NCI-H446 treated with DMSO at 0.1 percent for 48 hours (cell line): ENCODE measurements at regions not wholly inside any gene's neighbourhood (a gene's known extent, or its start where the extent isn't known, plus 50 kb on each side); places are given as distances from the start of the nearest gene placed in this dataset.

Source experiments
- DNase-seq: peaks from one replicate; lab custom pipeline; 2025; lab: John Stamatoyannopoulos, UW

DNA sequence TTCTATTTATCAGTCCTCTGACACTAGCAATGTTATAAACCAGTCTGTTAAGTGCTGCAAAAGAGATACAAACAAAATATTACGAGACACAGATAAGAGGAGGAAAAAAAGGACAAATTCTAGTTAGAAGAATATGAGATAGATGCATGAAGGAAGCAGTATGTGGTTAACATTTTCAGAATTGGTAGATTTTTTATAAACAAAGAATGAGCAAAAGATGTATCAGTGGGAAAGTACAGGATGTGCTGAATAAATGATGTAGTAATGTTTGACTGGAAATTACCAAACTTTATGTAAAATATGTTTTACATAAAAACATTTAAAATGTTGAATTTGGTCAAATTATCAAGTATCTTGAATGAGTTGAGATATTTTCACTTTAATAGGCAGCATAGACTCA is 574.2 kb downstream of the NUF2 start:
- no peak for DNase-seq

DNA sequence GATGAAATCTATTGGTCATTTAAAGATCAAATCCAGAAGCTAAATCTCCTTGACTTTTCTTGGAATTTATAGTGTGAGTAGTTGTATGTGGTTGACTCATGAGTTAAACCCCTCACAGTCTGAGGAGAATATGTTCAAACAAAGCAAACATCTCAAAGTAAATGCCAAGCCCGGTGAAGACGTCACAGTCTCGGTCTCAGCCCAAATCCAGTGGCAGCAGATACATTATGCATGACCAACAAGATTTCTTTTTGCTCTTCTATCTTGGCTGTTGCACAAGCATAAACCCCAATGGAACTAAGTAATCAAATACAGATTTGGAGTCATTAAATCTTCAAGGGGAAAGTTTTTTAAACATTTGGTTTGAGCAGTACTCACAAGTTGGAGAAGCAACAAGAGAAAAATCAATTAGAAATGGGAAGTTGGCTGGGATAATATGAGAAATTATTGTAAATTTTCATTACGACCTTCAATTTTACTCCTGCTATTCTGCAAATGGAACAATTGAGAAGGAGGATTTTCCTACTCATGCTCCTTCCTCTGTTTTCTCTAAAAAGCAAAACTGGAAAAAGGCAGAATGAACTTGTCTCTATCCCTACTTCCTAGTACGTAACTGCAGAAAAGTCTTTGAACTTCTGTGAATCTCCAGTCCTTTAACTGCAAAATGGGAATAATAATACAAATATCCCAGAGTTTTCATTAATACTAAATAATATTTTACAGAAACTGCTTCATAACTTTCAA is 575.8 kb downstream of the NUF2 start:
- DNase-seq = no peak

DNA sequence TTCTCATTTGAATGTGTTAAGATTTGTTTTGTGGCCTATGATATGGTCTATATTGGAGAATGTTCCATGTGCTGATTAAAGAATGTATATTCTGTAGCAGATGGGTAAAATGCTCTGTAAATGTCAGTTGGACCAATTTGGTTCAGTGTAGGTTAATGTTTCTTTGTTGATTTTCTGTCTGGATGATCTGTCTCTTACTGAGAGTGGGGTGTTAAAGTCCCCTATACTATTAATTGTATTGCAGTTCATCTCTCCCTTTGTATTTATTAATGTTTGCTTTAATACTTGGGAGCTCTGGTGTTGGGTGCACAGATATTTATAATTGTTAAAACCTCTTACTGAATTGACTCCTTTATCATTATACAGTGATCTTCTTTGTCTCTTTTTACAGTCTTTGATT is 584.5 kb downstream of the NUF2 start:
- DNase-seq = no peak

DNA sequence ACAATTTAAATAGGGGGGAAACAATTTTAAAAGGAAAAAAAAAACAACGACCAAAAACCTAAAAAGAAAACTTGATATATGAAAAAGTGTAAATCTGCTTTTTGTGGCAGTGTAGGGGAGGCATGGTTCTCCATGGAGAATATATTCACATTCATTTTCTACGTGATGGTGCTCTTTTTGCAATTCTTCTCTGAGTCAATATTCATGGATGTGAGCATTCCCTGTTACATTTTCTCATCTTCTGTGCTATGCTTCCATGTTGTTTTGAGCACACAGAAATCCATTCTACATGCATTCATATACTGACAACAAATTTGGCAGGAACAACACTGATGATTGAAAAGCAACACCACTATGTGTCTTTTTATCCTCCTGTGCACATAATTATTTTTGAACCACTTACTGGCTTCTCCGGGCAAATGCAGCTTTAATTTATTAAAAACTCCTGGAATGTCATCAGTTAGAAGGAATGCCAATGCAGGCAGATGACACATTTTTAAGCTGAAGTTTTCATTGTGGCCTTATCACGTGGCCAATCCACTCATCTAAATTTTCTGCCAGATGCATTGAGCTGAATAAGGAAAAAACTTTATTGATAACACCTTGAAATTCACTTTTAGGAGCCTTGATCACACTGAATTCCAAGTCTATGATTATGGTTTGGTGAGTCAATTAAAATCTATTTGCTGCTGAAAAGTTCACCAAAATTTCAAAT is 590.6 kb downstream of the NUF2 start:
- no peak for DNase-seq

DNA sequence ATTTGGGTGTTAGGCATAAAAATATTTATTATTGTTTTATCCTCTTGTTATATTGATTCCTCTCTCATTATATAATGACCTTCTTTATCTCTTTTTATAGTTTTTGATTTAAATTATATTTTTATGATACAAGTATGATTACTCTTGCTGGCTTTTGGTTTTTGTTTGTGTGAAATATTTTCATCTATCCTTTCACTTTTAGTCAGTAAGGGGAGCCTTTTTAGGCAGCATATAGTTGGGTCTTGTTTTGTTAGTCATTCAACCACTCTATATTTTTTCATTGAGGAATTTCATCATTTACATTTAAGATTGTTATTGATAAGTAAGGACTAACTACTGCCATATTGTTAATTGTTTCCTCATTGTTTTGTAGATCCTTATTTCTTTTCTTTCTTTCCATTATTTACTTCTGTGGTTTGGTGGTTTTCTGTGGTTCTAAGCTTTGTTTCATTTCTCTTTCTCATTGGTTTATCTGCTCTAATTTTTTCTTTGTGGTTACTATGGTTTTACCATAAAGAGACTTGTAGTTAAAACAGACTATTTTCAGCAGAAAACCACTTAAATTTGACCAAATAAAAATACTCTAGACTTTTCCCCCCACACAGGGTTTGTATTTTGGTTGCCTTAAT is 593.1 kb downstream of the NUF2 start:
- DNase-seq = no peak

DNA sequence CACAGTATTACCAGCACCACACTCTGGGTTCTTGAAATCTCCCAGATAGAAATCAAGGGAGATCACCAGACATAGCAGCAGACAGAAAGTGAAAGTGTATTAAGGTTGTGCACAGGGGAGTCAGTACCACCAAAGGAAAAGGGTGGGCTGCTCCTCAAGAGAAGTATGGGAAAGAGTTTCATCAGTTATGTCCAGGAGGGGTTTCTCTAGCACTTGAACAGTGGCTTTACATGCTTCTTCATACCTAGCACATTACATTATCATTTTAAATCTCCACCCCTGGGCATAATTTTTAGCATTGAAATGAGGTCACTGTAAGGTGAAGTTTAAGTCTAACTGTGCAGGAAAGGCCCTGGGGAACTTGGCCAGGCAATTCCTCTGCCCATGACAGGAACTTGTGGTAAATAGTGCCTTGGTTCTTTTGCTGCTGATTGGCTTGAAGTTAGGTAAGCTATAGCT is 601.0 kb downstream of the NUF2 start:
- no peak for DNase-seq

DNA sequence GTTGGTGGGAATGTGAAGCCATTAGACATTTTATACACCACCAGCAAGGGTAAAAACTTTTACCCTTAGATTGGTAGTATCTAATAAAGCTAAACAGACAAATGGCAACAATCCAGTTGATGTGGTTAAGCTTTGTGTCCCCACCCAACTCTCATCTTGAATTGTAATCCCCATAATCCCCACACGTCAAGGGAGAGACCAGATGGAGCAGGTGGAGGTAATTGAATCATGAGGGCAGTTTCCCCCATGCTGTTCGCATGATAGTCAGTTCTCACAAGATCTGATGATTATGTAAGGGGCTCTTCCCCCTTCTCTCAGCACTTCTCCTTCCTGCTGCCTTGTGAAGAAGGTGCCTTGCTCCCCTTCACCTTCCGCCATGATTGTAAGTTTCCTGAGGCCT is 602.3 kb downstream of the NUF2 start:
- DNase-seq = no peak

DNA sequence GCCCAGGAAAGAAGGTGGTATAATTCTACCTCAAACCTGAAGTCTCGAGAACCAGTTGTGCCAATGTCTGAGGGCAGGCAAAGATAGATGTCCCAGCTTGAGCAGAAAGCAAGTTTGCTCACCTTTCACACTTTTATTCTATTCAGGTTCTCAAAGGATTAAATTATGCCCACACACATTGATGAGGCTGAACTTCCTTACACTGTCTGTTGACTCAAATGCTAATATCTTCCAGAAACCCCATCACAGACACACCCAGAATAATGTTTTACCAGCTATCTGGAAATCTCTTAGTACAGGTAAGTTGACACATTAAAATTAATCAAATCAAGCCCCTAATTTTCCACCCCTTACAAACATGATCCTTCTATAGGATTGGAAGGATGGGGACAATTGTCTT is 605.7 kb downstream of the NUF2 start:
- DNase-seq = no peak

DNA sequence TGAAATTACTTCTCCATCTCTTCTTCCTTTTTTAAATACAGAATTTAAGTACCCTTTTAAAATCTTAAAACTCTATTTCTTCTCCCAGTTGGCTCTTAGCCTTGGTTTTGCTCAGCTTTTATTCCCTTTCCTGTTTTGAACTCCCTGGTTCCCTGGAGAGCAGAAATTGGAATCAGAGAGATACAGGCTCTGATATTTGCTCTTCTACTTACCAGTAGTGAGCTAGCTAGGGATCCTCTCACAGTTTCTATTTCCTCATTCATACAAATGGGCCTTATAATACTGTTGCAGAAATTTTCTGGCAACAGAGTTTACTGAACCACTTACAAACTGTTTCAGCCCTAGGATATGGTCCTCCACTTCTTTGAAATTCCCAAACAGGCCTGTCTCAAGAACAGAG is 606.3 kb downstream of the NUF2 start:
- DNase-seq = no peak

DNA sequence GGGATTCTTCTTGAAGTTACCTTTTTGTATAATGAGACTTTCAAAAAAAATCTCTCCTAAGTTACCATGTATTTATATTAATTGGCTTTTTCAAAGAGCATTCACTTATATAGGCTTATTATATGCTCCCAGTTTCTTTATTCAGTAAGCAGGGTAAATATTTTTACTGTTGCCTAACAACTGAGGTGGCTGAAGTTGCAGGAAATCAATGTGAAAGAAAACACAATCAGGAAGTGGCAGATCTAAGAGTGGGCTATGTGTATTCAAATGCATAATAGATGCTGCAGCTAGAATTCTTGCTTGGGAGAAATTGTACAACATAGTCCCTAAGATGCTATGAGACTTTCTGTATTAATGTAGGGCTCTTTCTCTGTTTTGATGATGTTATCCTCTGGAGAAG is 606.9 kb downstream of the NUF2 start:
- no peak for DNase-seq

DNA sequence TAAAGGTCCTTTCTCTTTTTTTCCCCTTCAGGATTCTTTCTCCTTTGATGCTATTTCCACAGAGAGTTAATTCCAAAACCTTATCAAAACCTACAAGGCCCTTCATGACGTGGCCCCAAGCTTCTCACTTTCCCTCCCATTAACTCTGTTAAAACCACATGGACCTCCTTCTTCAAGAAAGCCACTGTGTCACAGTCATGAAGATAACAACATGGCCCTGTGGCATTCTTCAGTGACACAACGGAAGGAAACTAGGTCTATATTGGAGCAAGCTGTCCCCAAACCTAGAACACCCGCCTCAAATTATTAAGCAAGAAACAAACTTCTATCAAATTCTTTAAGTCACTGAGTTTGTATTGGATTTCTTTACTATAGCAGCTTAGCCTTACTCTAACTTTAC is 611.1 kb downstream of the NUF2 start:
- DNase-seq = no peak

DNA sequence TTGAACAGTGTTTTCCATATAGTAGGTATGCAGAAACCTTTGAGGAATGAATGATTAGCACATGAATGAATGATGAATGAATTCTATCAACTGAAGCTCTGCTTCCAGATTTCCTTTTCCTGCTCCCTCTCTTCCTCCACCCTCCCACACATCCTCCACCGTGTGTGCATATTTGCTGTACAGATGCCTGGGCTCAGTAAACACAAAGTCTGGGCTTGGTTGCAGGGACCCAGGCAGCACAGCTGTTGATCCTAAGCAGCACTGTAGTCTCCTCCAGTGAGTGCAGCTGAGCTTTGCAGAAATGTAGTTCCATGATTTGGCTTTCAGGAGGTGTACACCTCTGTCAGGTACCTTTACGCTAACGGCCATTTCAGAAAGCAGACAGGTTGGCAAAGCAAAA is 611.7 kb downstream of the NUF2 start:
- no peak for DNase-seq

DNA sequence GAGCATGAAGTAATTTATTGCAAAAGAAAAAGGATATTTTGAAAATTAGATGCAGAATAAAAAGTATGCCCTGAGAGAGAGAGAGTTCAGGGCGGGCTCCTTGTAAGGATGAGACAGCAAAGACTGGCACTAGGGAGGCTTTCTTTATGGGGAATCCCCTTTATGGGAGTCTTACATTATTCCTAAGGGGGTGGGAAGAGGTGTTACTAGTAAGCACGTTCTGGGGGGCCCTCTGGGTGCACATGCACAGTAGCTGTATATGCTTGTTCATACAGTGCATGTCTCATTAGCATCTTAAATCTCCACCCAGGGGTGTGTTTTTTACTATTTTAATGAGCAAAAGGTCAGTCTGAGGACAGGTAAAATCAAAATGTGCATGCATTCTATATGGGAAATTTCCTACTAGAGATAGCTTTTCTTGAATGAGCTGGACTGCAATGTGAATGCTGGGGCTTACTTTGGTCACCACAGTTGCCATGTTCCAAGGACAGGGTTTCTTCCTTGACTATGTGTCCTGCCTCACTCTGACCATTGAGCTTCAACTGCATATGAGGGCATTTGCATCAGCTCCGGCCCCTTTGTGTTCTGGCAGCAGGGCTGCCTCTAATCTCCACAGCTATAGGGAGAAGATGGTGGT is 614.1 kb downstream of the NUF2 start:
- DNase-seq = no peak

DNA sequence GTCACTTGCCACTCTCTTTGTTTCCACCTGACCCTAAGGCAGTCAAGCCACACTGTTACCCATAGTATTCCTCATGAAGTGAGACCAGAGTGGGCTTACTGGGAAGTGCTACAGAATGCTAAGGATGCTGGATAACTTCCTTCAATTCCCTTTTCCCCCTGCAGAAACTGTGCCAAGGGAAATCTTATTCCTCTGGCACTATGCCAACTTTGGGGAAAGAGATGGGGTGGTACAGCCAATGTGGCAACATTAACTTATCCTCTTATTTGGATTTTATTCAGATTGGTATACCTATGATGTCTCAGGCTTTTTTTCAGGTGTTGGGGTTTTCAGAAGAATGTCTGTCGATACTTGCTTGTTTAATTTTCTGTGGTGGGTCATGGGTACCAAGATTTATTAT is 599.4 kb upstream of the PBX1 start:
- no peak for DNase-seq

DNA sequence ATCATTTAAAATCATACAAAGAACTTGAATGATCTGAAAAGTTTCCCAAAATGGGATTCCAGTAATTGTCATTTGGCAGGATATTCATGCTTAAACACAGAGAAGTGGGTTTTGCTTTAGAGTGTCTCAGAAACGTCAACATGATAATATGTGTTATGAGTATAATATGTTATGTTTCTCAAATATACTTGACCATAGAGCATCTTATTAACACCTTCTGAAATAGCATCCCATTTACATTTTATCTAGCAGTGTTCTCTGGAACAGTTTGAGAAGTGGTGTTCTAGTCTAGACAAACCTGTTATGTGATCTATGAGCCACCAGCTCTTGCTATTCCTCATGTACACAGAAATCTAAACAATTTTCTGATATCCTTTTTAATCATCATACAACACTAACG is 588.8 kb upstream of the PBX1 start:
- DNase-seq = no peak

DNA sequence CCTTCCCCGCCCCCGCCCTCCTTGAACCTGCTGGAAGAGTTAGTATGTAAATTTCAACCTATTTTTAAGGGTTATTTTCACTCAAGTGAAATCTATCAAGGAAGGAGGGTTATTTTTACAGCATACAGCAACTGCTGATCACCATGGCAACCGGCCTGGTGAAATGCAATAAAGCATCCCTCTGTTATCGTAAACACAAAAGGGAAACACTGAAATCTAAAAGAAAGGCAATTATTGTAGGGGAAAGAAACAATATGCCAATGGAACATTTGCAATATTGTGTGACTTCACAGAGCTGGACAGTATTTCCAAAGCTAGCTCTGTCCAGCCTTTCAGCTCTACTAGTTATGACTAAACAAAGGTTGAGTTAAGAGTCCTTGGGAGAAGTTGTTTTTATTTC is 588.3 kb upstream of the PBX1 start:
- DNase-seq = no peak

DNA sequence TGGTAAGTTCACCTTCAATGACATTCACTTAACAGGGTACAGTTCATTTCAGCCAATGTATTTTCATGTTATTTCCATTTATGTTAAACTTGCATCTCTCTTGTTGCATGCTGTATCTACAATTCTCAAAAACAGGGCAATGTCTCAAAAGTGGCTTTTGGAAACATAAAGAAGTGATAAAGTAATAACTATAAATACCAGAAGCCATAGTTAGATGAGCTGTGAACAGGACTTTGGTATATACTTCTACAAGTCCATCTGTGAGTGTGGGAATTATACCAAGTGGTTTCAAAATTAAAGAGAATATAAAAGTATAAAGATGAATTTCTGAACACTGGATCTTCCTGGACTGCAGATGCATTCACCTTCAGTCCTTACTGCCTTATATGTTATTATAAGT is 585.4 kb upstream of the PBX1 start:
- DNase-seq = no peak

DNA sequence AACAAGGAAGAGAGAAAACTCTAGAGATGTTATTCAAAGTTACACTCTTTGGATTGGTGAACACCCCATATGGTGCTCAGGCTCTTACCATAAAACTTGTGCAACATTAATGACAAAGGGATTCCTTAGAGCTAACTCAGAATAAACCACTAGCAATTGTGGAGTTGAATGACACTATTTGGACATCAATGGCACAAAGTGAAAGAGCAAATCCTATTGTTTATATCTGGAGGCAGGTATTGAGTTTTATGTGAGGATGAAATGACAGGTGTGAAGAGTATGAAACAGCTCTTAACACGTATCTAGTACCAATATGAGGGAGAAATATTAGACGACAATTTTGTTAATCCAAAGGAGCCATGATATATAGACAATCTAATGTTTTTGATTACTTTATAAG is 584.9 kb upstream of the PBX1 start:
- DNase-seq = no peak

DNA sequence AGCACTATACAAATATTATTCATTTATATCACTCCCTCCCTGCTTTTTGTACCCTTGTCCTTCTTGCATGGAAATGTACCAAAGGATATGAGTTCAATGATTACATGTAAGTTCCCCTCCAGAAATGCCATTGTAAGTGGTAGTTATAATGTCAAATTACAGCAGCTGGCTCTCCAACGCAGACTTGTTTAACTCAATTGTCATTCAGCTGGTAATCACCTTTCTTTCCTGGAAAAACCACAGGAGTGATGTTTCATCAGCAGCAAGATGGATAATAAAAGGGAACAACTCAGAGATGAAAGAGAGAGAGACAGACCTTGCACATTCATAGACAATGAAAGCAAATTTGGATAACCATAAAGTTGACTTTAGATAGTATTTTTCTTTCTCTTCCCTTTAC is 578.6 kb upstream of the PBX1 start:
- no peak for DNase-seq

DNA sequence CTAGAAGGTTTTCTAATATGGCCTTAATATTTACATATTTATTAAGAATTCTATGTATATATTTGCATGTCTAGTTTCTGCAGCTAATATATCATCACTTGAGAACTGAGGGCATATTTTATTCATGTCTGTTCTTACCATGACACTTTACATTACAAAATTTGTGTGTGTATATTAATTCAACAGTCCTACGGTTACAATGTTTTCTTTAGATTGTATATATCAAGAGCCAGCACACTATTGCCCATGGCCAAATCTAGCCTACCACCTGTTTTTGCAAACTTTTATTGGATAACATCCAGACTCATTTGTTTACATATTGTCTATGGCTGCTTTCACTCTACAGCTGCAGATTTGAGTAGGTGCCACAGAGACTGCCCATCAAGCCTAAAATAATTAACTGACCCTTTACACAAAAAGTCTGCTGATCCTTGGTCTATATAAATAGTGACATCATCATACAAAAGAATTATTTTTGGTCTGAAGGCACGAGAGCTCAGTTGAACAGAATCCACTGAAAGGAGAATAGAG is 577.4 kb upstream of the PBX1 start:
- DNase-seq = no peak

DNA sequence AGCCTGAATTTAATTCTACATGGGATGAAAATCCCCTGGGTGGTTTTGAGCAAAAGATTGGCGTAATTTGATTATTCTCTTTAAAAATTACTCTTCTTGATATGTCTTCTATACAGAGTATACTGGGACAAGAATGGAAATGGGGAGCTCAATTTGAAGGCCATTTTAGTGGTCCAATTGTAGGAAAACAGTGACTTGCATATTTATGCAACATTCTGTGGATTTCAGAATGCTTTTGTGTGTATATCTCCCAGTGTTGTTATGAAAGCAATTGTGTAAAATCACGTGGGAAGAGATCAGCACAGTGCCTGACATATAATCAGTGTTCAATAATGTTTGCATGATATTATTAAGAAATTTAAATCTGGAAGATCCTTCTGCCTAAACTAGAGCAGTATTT is 575.9 kb upstream of the PBX1 start:
- no peak for DNase-seq

DNA sequence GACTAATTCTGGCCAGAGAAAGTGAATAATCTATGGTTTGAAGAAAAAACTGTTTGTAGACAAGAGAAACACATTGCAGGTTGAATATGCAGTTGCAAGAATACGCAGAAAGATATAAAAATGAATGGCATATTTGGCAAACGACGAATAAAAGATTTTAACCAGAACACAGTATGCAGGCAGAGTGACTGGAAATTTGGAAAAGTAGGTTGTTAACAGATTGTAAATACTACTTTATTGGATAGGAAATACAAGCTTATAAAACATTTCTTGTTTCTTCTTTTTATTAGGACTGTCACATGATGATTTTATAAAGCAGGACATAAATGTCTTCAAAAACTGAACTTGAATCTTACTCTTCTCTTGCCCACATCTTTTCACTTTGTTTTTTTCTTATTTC is 573.3 kb upstream of the PBX1 start:
- no peak for DNase-seq

DNA sequence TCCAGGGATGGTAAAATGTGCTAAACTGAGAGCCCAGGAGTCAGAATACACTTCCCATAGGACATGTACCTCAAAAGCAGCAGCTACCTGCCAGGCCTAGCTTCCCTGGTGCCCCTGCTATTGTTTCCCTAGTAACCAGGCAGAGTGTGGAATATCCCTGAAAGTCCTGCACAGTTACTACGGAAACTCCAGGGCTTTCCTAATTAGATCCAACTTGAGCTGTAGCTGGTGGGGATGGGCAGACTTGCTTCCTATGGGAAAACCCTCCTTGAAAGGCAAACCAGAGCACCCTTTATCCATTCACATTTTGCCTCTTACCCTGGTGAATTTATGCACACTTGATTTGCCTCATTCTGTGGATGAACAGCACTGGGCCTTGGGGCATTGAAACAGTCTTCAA is 559.9 kb upstream of the PBX1 start:
- no peak for DNase-seq
